Mammary epithelial cell (primary cell): ENCODE measurements at regions not wholly inside any gene's neighbourhood (a gene's known extent, or its start where the extent isn't known, plus 50 kb on each side); places are given as distances from the start of the nearest gene placed in this dataset.

Experiments used
- EZH2 ChIP-seq: IDR thresholded peaks from 2 replicates; pipeline ENCODE4 v1.6.1; 2012; ENCODE audit warnings: low read length, inconsistent platforms, borderline replicate concordance
- TF ChIP-seq, protein P1 (sequence below), 2 donors: IDR thresholded peaks in 1 of 2; conservative IDR thresholded peaks in 1 of 2; 2 replicates each; pipeline ENCODE4 v1.5.1; 2011 to 2012; ENCODE audit warnings: inconsistent platforms in 2 of 2, low read length in 2 of 2, mild to moderate bottlenecking in 2 of 2, control low read depth in 1 of 2, low read depth in 1 of 2; ENCODE audit not compliant: insufficient read depth in 1 of 2; ENCODE audit errors: extremely low read depth in 1 of 2

DNA sequence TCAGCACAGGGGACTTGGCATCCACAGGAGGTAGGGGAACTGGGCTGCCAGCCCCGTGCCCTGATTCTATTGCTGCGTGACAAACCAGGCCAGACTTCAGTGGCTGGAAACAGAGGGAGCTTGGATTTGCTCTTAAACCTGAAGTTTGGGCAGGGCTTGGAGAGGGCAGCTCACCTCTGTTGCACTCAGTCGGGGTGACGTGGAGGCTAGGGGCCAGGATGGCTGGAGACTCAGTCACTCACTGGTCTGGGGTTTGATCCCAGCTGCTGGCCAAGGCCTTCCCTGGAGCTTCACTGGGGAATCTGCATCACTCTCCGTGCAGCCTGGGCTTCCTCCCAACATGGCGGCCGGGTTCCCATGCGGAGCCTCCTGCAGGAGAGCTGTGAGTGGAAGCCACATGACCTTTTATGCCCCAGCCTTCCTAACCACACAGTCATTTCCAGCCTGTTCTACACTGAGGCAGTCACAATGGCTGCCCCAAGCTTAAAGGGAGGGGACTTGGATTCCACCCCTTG is 175.2 kb upstream of the HDAC4 start:
- TF ChIP-seq, protein P1, sequence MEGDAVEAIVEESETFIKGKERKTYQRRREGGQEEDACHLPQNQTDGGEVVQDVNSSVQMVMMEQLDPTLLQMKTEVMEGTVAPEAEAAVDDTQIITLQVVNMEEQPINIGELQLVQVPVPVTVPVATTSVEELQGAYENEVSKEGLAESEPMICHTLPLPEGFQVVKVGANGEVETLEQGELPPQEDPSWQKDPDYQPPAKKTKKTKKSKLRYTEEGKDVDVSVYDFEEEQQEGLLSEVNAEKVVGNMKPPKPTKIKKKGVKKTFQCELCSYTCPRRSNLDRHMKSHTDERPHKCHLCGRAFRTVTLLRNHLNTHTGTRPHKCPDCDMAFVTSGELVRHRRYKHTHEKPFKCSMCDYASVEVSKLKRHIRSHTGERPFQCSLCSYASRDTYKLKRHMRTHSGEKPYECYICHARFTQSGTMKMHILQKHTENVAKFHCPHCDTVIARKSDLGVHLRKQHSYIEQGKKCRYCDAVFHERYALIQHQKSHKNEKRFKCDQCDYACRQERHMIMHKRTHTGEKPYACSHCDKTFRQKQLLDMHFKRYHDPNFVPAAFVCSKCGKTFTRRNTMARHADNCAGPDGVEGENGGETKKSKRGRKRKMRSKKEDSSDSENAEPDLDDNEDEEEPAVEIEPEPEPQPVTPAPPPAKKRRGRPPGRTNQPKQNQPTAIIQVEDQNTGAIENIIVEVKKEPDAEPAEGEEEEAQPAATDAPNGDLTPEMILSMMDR (conservative IDR thresholded peaks at IDR 0.05 in 1 of 2, IDR thresholded peaks at IDR 0.05 in 1 of 2; ENCODE audit: extremely low read depth in 1 of 2, insufficient read depth in 1 of 2, low read depth in 1 of 2, low read length in 2 of 2) = no peak
- no peak for TF ChIP-seq EZH2
